Stomach smooth muscle (tissue), 2 donors: ENCODE measurements at regions not wholly inside any gene's neighbourhood (a gene's known extent, or its start where the extent isn't known, plus 50 kb on each side); places are given as distances from the start of the nearest gene placed in this dataset.

ENCODE experiments used
- H3K27ac ChIP-seq: one replicate; pipeline ENCODE4 v1.7.0; 2013; ENCODE audit warnings: mild to moderate bottlenecking, low read length, inconsistent platforms
- H3K27me3 ChIP-seq, 2 donors: one replicate each; pipeline ENCODE4 v1.7.0; 2013; ENCODE audit warnings: low read length in 2 of 2; ENCODE audit not compliant: insufficient read depth in 2 of 2, control insufficient read depth in 1 of 2
- H3K36me3 ChIP-seq, 2 donors: one replicate each; pipeline ENCODE4 v1.7.0; 2013; ENCODE audit warnings: low read length in 2 of 2; ENCODE audit not compliant: control insufficient read depth in 2 of 2, insufficient read depth in 2 of 2
- H3K4me1 ChIP-seq: one replicate; pipeline ENCODE4 v1.7.0; 2013; ENCODE audit warnings: low read length; ENCODE audit not compliant: control insufficient read depth, insufficient read depth
- H3K4me3 ChIP-seq, 2 donors: one replicate each; pipeline ENCODE4 v1.7.0; 2013; ENCODE audit warnings: low read length in 2 of 2
- H3K9ac ChIP-seq, 2 donors: one replicate each; pipeline ENCODE4 v1.7.0; 2013; ENCODE audit warnings: low read length in 2 of 2, mild to moderate bottlenecking in 1 of 2
- H3K9me3 ChIP-seq, 2 donors: one replicate each; pipeline ENCODE4 v1.7.0; 2013; ENCODE audit warnings: low read length in 2 of 2; ENCODE audit not compliant: control insufficient read depth in 2 of 2
- donor health status: healthy.
- donor health status: Pancreatic carcinoma.

DNA sequence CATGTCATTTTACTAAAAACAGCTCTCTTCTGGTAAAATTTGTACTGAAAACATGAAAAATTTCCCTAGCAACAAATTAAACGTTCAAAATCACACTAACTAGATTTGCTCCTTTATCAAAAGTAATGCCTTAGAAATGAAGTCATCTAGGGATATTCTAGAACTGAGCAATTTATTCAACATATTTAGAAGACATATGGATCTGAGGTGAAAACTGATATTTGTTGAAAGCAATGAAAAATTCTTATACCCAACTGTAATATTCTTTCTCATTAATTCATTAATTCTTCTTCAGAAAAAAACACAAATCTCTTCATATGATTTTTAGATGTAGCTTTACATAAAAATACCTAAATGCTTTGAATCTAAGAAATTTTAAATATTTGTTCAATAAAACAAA is 604.9 kb downstream of the NR2F1-AS1 start:
- Histone ChIP-seq H3K9me3 (no peaks in the 10 kb centered on the region), H3K4me1 (no peaks in the 10 kb centered on the region), H3K36me3 (no peaks in the 10 kb centered on the region), H3K27ac (no peak overlapping the region), H3K9ac (no peak overlapping the region), H3K4me3 (no peak overlapping the region), H3K27me3 (no peaks in the 10 kb centered on the region)

DNA sequence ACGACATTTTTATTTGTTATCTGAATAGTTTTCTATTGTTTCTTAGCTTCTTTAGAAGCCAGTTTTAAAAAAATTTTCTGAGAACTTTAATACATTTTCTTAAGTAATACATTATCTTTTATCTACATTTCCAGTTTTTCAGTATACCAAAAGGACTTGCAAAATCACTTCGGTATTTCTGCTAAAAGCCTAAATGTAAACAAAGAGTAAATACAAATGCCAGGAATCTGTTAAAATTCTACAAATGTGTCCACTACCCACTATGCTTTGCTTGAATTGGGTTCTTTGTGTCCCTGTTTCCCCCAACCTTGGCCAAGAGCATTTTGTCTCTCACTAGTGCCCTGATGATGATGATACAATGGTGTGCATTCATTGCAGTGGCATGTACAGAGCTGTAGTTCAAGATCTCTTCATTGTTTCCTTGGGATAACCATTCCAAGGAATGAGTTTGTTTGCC is 611.2 kb downstream of the NR2F1-AS1 start:
- Histone ChIP-seq H3K9me3 (no peaks in the 10 kb centered on the region), H3K9ac (no peak overlapping the region), H3K4me3 (no peak overlapping the region), H3K27me3 (no peaks in the 10 kb centered on the region), H3K4me1 (no peaks in the 10 kb centered on the region), H3K36me3 (no peaks in the 10 kb centered on the region), H3K27ac (no peak overlapping the region)

GRCh38 chr5:92969191-92969780 is 611.7 kb downstream of the NR2F1-AS1 start:
- Histone ChIP-seq H3K4me3 (no peak overlapping the region), H3K27ac (no peak overlapping the region), H3K9ac (no peak overlapping the region), H3K36me3 (no peaks in the 10 kb centered on the region), H3K9me3 (no peaks in the 10 kb centered on the region), H3K4me1 (no peaks in the 10 kb centered on the region), H3K27me3 (no peaks in the 10 kb centered on the region)

DNA sequence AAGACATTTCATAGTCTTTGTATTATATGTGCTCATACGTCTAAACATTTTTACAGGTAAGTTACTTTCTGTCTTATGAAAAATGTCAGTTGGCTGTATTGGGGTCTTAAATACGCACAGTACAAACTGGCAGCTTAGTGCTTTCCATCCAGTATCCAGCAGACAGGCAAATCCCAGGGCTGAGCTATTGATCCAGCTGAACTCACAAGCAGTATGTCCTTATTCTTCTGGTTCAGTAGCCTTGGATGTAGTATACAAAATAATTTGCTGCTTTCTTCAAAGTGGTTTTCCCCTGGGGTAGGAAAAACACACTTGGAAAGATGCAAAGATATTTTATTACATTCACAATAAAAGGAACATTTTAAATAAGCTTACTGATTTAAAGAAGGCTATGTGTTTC is 617.2 kb downstream of the NR2F1-AS1 start:
- no peaks in the 10 kb centered on the region for H3K4me1 ChIP-seq
- H3K9me3 ChIP-seq = no peaks in the 10 kb centered on the region
- no peaks in the 10 kb centered on the region for H3K36me3 ChIP-seq
- no peaks in the 10 kb centered on the region for H3K27me3 ChIP-seq
- no peak overlapping the region for H3K27ac ChIP-seq
- no peak overlapping the region for H3K9ac ChIP-seq
- H3K4me3 ChIP-seq = no peak overlapping the region

GRCh38 chr5:92962752-92963151 is 618.3 kb downstream of the NR2F1-AS1 start:
- H3K4me3 ChIP-seq = no peak overlapping the region
- no peaks in the 10 kb centered on the region for H3K27me3 ChIP-seq
- no peaks in the 10 kb centered on the region for H3K9me3 ChIP-seq
- no peaks in the 10 kb centered on the region for H3K36me3 ChIP-seq
- H3K27ac ChIP-seq = no peak overlapping the region
- no peaks in the 10 kb centered on the region for H3K4me1 ChIP-seq
- H3K9ac ChIP-seq = no peak overlapping the region

GRCh38 chr5:92956886-92957285 is 624.1 kb downstream of the NR2F1-AS1 start:
- H3K9ac ChIP-seq = no peak overlapping the region
- no peak overlapping the region for H3K4me3 ChIP-seq
- H3K27me3 ChIP-seq = no peaks in the 10 kb centered on the region
- H3K9me3 ChIP-seq = peaks cover 2% of the 10 kb centered on the region in 2 donors
- H3K27ac ChIP-seq = no peak overlapping the region
- no peaks in the 10 kb centered on the region for H3K36me3 ChIP-seq
- H3K4me1 ChIP-seq = no peaks in the 10 kb centered on the region

GRCh38 chr5:92952243-92952642 is 628.8 kb downstream of the NR2F1-AS1 start:
- Histone ChIP-seq H3K27me3 (no peaks in the 10 kb centered on the region), H3K27ac (no peak overlapping the region), H3K36me3 (no peaks in the 10 kb centered on the region), H3K9ac (no peak overlapping the region), H3K9me3 (peaks cover 2% of the 10 kb centered on the region in 2 donors), H3K4me1 (no peaks in the 10 kb centered on the region), H3K4me3 (no peak overlapping the region)

- Histone ChIP-seq H3K9me3 (peaks cover 2% of the 10 kb centered on the region in 2 donors), H3K27me3 (no peaks in the 10 kb centered on the region), H3K4me1 (no peaks in the 10 kb centered on the region), H3K4me3 (no peak overlapping the region), H3K36me3 (no peaks in the 10 kb centered on the region), H3K27ac (no peak overlapping the region), H3K9ac (no peak overlapping the region)
These were observed 629.3 kb downstream of the NR2F1-AS1 start for GRCh38 chr5:92951746-92952145.

DNA sequence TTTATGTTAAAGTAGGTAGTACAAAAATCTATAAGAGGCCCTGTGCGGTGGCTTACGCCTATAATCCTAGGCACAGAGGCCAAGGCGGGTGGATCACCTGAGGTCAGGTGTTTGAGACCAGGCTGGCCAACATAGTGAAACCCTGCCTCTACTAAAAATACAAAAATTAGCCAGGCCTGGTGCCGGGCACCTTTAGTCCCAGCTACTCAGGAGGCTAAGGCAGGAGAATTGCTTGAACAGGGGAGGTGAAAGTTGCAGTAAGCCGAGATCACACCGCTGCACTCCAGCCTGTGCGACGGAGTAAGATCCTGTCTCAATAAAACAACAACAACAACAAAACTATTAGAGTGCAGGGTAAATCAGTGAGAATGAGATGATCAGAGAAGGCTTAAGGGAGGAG is 634.5 kb downstream of the NR2F1-AS1 start:
- Histone ChIP-seq H3K4me3 (no peak overlapping the region), H3K36me3 (no peaks in the 10 kb centered on the region), H3K4me1 (no peaks in the 10 kb centered on the region), H3K27me3 (no peaks in the 10 kb centered on the region), H3K9ac (no peak overlapping the region), H3K27ac (no peak overlapping the region), H3K9me3 (no peaks in the 10 kb centered on the region)

DNA sequence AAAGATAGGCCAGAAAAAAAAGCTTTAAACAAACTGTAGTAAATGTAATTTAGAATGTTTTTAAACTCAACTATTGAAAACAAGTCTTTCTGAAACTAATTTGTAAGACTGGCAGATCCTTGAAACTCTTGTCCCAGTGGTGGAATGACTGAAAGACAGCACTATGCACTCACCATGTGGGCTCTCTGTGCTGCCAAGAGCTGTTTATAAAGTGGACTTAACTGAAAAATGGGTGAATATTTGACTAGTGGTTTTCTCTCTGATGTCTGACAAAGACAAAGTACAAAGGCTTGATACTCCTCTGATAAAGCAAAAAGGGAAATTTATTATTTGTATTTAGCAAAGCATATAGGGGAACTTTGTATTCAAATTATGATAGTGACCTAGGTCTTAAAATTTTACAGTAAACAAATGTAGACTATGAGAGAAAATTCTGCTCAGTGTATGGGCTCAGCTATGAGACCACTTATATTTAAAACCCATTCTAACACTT is 635.4 kb downstream of the NR2F1-AS1 start:
- no peaks in the 10 kb centered on the region for H3K36me3 ChIP-seq
- no peak overlapping the region for H3K4me3 ChIP-seq
- H3K4me1 ChIP-seq = no peaks in the 10 kb centered on the region
- no peaks in the 10 kb centered on the region for H3K9me3 ChIP-seq
- H3K9ac ChIP-seq = no peak overlapping the region
- H3K27ac ChIP-seq = no peak overlapping the region
- no peaks in the 10 kb centered on the region for H3K27me3 ChIP-seq

- no peaks in the 10 kb centered on the region for H3K36me3 ChIP-seq
- no peak overlapping the region for H3K4me3 ChIP-seq
- H3K27me3 ChIP-seq = no peaks in the 10 kb centered on the region
- no peak overlapping the region for H3K9ac ChIP-seq
- H3K9me3 ChIP-seq = no peaks in the 10 kb centered on the region
- no peaks in the 10 kb centered on the region for H3K4me1 ChIP-seq
- no peak overlapping the region for H3K27ac ChIP-seq
These were observed 636.0 kb downstream of the NR2F1-AS1 start for GRCh38 chr5:92944903-92945604.
